GM04503 (cell line): ENCODE measurements at regions not wholly inside any gene's neighbourhood (a gene's known extent, or its start where the extent isn't known, plus 50 kb on each side); places are given as distances from the start of the nearest gene placed in this dataset.
"Not testable (repeated sequence)": the region's sequence is repeated elsewhere in the genome, so short reads cannot be mapped to it uniquely, and the experiment has no call there.

Experiments
- DNase-seq: peaks from one replicate; pipeline ENCODE4 v3.0.0-alpha.2; 2012; ENCODE audit warnings: low read depth

GRCh38 chr10:29880856-29881255, 178.5 kb downstream of the JCAD start:
- DNase-seq = no peak

- no peak for DNase-seq
Observed at GRCh38 chr10:29879862-29880261, 179.5 kb downstream of the JCAD start.

GRCh38 chr10:29878492-29878891, 180.9 kb downstream of the JCAD start:
- DNase-seq = no peak

- no peak for DNase-seq
Observed at GRCh38 chr10:29877793-29878491, 181.4 kb downstream of the JCAD start.

GRCh38 chr10:29876008-29876555, 183.3 kb downstream of the JCAD start:
- no peak for DNase-seq

GRCh38 chr10:29874606-29875269, 184.6 kb downstream of the JCAD start:
- DNase-seq = no peak

GRCh38 chr10:29873941-29874484, 185.4 kb downstream of the JCAD start:
- no peak for DNase-seq

- DNase-seq = no peak
Observed at GRCh38 chr10:29870522-29871044, 188.8 kb downstream of the JCAD start.

GRCh38 chr10:29869593-29869992, 189.8 kb downstream of the JCAD start:
- no peak for DNase-seq

- DNase-seq = no peak
Observed at GRCh38 chr10:29866356-29866755, 193.0 kb downstream of the JCAD start.

GRCh38 chr10:29865700-29866355, 193.6 kb downstream of the JCAD start:
- DNase-seq = no peak

GRCh38 chr10:29862923-29863614, 196.3 kb downstream of the JCAD start:
- DNase-seq = peak; percentile 70

GRCh38 chr10:29861811-29862505, 197.4 kb downstream of the JCAD start:
- peak; percentile 68 for DNase-seq

GRCh38 chr10:29861231-29861630, 198.2 kb downstream of the JCAD start:
- not testable (repeated sequence) for DNase-seq

- DNase-seq = peak; percentile 45
Observed at GRCh38 chr10:29860166-29860565, 199.2 kb downstream of the JCAD start.

GRCh38 chr10:29859521-29860130, 199.8 kb downstream of the JCAD start:
- peak; percentile 31 for DNase-seq

GRCh38 chr10:29858702-29859267, 200.6 kb downstream of the JCAD start:
- no peak for DNase-seq

GRCh38 chr10:29857843-29858701, 201.3 kb downstream of the JCAD start:
- no peak for DNase-seq

GRCh38 chr10:29856295-29856694, 203.1 kb downstream of the JCAD start:
- DNase-seq = no peak
